ENCODE measurements at regions not wholly inside any gene's neighbourhood (a gene's known extent, or its start where the extent isn't known, plus 50 kb on each side); places are given as distances from the start of the nearest gene placed in this dataset.

DNA sequence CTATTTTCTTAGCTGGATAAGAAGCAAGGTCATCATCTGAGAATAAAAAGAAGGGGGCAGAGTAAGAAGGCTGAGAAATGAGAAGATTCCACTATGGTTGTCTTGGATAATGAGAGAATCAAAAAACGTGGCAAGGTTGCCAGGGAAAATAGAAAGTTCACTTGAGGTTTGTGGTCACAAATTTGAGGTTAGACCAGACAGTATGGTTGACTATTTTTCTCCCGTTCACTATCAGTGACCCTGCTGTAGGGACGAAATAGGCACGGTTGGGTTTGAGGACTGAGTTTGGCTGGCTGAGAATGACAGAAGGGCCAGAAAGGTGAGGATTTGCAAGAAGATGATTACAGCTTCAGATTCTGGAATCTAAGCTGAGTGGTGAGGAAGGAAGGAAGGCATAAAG lies 266.0 kb upstream of the ZNF462 start:
- no peak overlapping the region for H3K27ac ChIP-seq (ENCODE audit: insufficient read depth, low read length, poor library complexity, severe bottlenecking)
- no peak for ATAC-seq (ENCODE audit: low read depth in 2 of 2)
- no peaks in the 10 kb centered on the region for H3K36me3 ChIP-seq (ENCODE audit: control insufficient read depth, insufficient read depth, low read length)
- H3K27ac Mint-ChIP-seq: no peak overlapping the region
- no peaks in the 10 kb centered on the region for H3K36me3 Mint-ChIP-seq
- DNase-seq: no peak
- H3K9me3 ChIP-seq (ENCODE audit: control insufficient read depth in 2 of 2, low read length in 2 of 2): peaks cover 0 to 4% of the 10 kb centered on the region in 2 experiments
- H3K27me3 ChIP-seq (ENCODE audit: control insufficient read depth, insufficient read depth, low read length): no peaks in the 10 kb centered on the region
- H3K9me3 Mint-ChIP-seq: peaks cover 0 to 6% (median 0%) of the 10 kb centered on the region in 7 donors
- no peak overlapping the region for H3K4me3 Mint-ChIP-seq
- H3K4me3 ChIP-seq (ENCODE audit: low read depth, low read length): no peak overlapping the region
- no peaks in the 10 kb centered on the region for H3K27me3 Mint-ChIP-seq
- H3K4me1 Mint-ChIP-seq: no peaks in the 10 kb centered on the region
- no peaks in the 10 kb centered on the region for H3K4me1 ChIP-seq (ENCODE audit: control insufficient read depth, insufficient read depth, low read length, poor library complexity, severe bottlenecking)

DNA sequence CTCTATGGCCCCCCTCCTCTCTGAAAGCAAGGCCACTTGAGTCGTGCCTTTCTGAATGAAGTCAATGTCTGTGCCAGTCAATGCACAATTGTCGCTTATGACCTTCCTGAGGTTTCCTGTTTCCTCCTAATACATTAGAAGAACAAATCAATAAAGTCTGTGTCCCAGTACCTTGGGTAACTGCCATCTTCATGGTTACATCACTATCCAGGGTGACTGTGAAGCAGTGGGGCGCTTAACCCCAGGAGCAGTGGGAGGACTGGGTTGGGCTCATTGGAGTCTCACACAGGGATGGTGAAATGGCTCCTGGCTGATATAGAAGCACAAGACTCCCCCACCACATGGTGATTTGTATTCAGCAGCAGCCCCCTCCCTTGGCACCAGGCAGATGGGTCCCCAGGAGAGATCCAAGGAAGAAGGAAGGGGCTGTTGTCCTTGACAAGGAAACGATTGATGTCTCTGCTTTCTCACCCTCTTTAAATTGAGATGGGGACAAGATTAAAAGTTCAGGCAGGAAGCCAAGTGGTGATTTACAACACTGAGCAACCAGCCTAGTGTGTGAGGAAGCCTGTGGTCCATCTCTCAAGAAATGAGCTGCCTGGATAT lies 261.9 kb upstream of the ZNF462 start:
- no peaks in the 10 kb centered on the region for H3K27me3 Mint-ChIP-seq
- H3K36me3 Mint-ChIP-seq: no peaks in the 10 kb centered on the region
- no peaks in the 10 kb centered on the region for H3K4me1 ChIP-seq (ENCODE audit: control insufficient read depth, insufficient read depth, low read length, poor library complexity, severe bottlenecking)
- no peaks in the 10 kb centered on the region for H3K4me1 Mint-ChIP-seq
- H3K27ac Mint-ChIP-seq: no peak overlapping the region
- no peak overlapping the region for H3K4me3 ChIP-seq (ENCODE audit: low read depth, low read length)
- H3K4me3 Mint-ChIP-seq: no peak overlapping the region
- DNase-seq: no peak
- ATAC-seq (ENCODE audit: low read depth in 2 of 2): no peak
- H3K27ac ChIP-seq (ENCODE audit: insufficient read depth, low read length, poor library complexity, severe bottlenecking): no peak overlapping the region
- no peaks in the 10 kb centered on the region for H3K9me3 ChIP-seq (ENCODE audit: control insufficient read depth in 2 of 2, low read length in 2 of 2)
- H3K36me3 ChIP-seq (ENCODE audit: control insufficient read depth, insufficient read depth, low read length): no peaks in the 10 kb centered on the region
- H3K27me3 ChIP-seq (ENCODE audit: control insufficient read depth, insufficient read depth, low read length): no peaks in the 10 kb centered on the region
- peaks cover 0 to 13% (median 3%) of the 10 kb centered on the region in 7 donors for H3K9me3 Mint-ChIP-seq

DNA sequence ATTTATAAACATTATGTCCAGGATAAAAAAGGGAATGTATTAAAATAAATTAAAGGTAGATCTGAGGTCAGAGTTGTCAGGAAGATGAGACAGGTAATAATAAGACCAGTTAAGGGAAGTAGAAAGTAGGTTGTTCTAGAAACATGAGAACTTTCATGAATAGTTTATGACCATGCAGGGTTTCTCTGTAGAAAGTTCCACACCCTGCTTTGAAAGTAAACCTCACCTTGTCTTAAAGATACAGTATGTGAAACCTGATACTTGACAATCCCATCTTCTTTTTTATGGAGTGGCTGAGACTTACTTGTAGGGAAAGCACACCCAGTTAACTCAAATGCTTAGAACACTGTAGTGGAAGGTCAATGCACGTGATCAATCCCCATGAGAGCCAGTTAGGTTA lies 260.6 kb upstream of the ZNF462 start:
- Histone ChIP-seq H3K36me3 (ENCODE audit: control insufficient read depth, insufficient read depth, low read length) (no peaks in the 10 kb centered on the region), H3K27me3 (ENCODE audit: control insufficient read depth, insufficient read depth, low read length) (no peaks in the 10 kb centered on the region), H3K27ac (ENCODE audit: insufficient read depth, low read length, poor library complexity, severe bottlenecking) (no peak overlapping the region), H3K9me3 (ENCODE audit: control insufficient read depth in 2 of 2, low read length in 2 of 2) (no peaks in the 10 kb centered on the region), H3K4me3 (ENCODE audit: low read depth, low read length) (no peak overlapping the region), H3K4me1 (ENCODE audit: control insufficient read depth, insufficient read depth, low read length, poor library complexity, severe bottlenecking) (no peaks in the 10 kb centered on the region)
- H3K27me3 Mint-ChIP-seq: no peaks in the 10 kb centered on the region
- DNase-seq (no peak), ATAC-seq (ENCODE audit: low read depth in 2 of 2) (no peak)
- H3K4me3 Mint-ChIP-seq: no peak overlapping the region
- no peaks in the 10 kb centered on the region for H3K36me3 Mint-ChIP-seq
- H3K27ac Mint-ChIP-seq: no peak overlapping the region
- no peaks in the 10 kb centered on the region for H3K4me1 Mint-ChIP-seq
- peaks cover 0 to 13% (median 3%) of the 10 kb centered on the region in 7 donors for H3K9me3 Mint-ChIP-seq

DNA sequence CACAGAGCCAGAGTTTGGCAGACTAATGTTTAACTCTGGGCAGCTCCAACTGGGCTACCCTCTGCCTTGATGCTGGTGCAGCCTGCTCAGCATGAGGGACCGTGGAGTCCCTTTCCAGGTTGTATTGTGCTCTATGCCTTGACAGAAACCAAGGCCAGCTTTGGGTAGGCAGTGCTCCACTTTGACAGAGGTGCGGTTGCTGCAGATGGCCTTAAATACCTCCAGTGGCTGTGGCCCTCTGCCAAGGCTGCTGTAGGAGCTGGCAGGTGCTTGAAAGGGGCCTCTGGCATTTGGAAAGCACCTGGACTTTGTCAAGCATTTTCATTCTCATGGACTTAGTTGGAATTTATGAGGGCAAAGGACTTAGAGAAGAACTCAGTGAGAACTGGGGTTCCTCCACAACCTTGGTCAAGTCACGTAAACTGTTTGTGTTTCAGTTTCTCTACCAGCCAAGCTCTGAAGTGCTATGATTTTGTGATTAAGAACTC lies 249.7 kb upstream of the ZNF462 start:
- H3K27me3 ChIP-seq (ENCODE audit: control insufficient read depth, insufficient read depth, low read length): no peaks in the 10 kb centered on the region
- H3K27me3 Mint-ChIP-seq: no peaks in the 10 kb centered on the region
- no peaks in the 10 kb centered on the region for H3K9me3 ChIP-seq (ENCODE audit: control insufficient read depth in 2 of 2, low read length in 2 of 2)
- H3K4me1 ChIP-seq (ENCODE audit: control insufficient read depth, insufficient read depth, low read length, poor library complexity, severe bottlenecking): no peaks in the 10 kb centered on the region
- no peaks in the 10 kb centered on the region for H3K4me1 Mint-ChIP-seq
- H3K36me3 Mint-ChIP-seq: no peaks in the 10 kb centered on the region
- H3K36me3 ChIP-seq (ENCODE audit: control insufficient read depth, insufficient read depth, low read length): no peaks in the 10 kb centered on the region
- no peak overlapping the region for H3K27ac Mint-ChIP-seq
- DNase-seq: no peak
- no peak overlapping the region for H3K4me3 Mint-ChIP-seq
- H3K27ac ChIP-seq (ENCODE audit: insufficient read depth, low read length, poor library complexity, severe bottlenecking): no peak overlapping the region
- ATAC-seq (ENCODE audit: low read depth in 2 of 2): no peak
- H3K4me3 ChIP-seq (ENCODE audit: low read depth, low read length): no peak overlapping the region
- peaks cover 0 to 16% (median 2%) of the 10 kb centered on the region in 7 donors for H3K9me3 Mint-ChIP-seq

DNA sequence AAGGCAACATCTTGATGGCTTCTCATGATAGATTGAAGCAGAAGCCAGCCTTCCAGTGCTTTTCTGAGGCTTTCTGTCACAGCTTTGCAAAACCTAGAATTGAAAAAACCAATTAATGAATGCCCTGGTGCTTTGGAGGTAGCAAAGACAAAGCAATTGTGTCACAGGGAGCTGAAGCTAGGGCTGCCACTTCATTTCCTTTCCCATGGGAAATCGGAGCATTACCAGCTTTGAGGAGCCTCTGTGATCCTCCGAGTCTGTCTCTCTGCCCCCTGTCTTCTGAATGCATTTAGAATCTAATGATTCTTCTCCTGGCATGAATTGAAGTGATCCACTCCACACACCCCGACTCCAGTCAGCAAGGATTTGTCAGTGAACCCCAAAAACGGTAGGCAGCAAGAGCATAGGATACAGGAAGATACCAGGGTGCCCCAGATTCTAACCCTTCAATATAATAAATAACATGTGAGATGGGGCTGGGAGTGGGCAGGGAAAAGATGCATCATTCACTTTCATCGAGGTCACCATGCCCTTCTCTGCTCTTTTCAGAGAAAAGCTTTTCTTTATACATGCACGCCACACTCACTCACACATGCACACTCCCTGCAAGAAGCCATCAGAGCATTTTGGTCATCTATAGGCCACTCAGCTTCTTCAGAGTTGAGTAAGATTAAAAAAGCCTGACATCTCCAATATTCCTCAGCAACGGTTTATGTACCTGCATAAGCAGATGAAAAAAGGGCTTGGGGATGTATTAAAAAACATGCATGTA lies 247.7 kb upstream of the ZNF462 start:
- Histone ChIP-seq H3K27me3 (ENCODE audit: control insufficient read depth, insufficient read depth, low read length) (no peaks in the 10 kb centered on the region), H3K9me3 (ENCODE audit: control insufficient read depth in 2 of 2, low read length in 2 of 2) (peaks cover 0 to 5% of the 10 kb centered on the region in 2 experiments), H3K36me3 (ENCODE audit: control insufficient read depth, insufficient read depth, low read length) (no peaks in the 10 kb centered on the region), H3K4me3 (ENCODE audit: low read depth, low read length) (no peak overlapping the region), H3K4me1 (ENCODE audit: control insufficient read depth, insufficient read depth, low read length, poor library complexity, severe bottlenecking) (no peaks in the 10 kb centered on the region), H3K27ac (ENCODE audit: insufficient read depth, low read length, poor library complexity, severe bottlenecking) (no peak overlapping the region)
- H3K4me1 Mint-ChIP-seq: no peaks in the 10 kb centered on the region
- no peaks in the 10 kb centered on the region for H3K27me3 Mint-ChIP-seq
- no peaks in the 10 kb centered on the region for H3K36me3 Mint-ChIP-seq
- no peak overlapping the region for H3K27ac Mint-ChIP-seq
- DNase-seq (no peak), ATAC-seq (ENCODE audit: low read depth in 2 of 2) (no peak)
- H3K9me3 Mint-ChIP-seq: peaks cover 0 to 16% (median 2%) of the 10 kb centered on the region in 7 donors
- H3K4me3 Mint-ChIP-seq: no peak overlapping the region

DNA sequence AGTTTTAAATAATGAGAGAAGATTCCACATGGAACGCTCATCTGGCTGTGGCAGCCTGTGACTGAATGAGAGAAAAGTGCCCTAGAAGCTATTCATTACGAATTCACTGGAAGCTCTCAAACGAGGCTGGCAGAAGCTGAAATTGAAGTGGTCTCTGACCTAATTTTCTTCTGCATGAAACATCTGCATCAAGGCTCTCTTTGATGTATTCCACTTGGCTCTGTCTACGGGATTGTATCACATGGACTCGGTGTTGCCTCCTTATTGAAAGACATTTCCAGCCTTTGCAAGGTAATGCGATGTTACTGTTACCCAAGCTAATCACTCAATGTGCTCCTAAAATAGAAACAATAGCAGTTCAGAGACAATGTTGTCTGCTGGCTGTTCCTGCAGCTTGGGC lies 246.9 kb upstream of the ZNF462 start:
- Histone ChIP-seq H3K4me1 (ENCODE audit: control insufficient read depth, insufficient read depth, low read length, poor library complexity, severe bottlenecking) (no peaks in the 10 kb centered on the region), H3K36me3 (ENCODE audit: control insufficient read depth, insufficient read depth, low read length) (no peaks in the 10 kb centered on the region), H3K9me3 (ENCODE audit: control insufficient read depth in 2 of 2, low read length in 2 of 2) (peaks cover 0 to 5% of the 10 kb centered on the region in 2 experiments), H3K27ac (ENCODE audit: insufficient read depth, low read length, poor library complexity, severe bottlenecking) (no peak overlapping the region), H3K4me3 (ENCODE audit: low read depth, low read length) (no peak overlapping the region), H3K27me3 (ENCODE audit: control insufficient read depth, insufficient read depth, low read length) (no peaks in the 10 kb centered on the region)
- no peak for DNase-seq
- peaks cover 0 to 15% (median 3%) of the 10 kb centered on the region in 7 donors for H3K9me3 Mint-ChIP-seq
- H3K4me3 Mint-ChIP-seq: no peak overlapping the region
- H3K4me1 Mint-ChIP-seq: no peaks in the 10 kb centered on the region
- H3K36me3 Mint-ChIP-seq: no peaks in the 10 kb centered on the region
- no peak overlapping the region for H3K27ac Mint-ChIP-seq
- no peak for ATAC-seq (ENCODE audit: low read depth in 2 of 2)
- no peaks in the 10 kb centered on the region for H3K27me3 Mint-ChIP-seq

DNA sequence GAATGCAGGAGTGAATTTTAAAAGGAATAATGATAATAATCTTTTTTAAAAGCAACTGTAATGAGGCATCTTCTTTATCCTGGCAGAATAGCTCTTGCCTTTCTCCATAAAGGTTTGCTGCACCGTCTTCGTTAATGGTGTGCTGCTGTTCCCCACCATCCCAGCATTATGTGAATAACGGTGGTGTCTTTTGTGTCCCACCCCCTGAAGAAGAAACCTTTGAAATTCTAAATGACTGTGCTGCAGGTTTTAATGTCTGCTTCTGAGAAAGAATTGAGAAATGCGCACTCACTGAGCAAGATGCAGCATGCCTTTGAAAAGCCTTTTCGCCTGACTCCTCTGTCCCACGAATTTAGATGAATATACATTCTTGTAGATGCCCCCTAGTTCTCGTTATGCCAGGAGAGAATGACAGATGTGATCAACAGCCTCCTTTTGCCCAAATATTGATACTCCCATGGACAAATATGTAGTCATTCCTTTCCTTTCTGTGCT lies 246.1 kb upstream of the ZNF462 start:
- no peak for DNase-seq
- Mint-ChIP-seq H3K27me3 (no peaks in the 10 kb centered on the region), H3K4me1 (no peaks in the 10 kb centered on the region), H3K36me3 (no peaks in the 10 kb centered on the region), H3K27ac (no peak overlapping the region), H3K9me3 (peaks cover 0 to 11% (median 4%) of the 10 kb centered on the region in 7 donors), H3K4me3 (no peak overlapping the region)
- Histone ChIP-seq H3K27ac (ENCODE audit: insufficient read depth, low read length, poor library complexity, severe bottlenecking) (no peak overlapping the region), H3K4me1 (ENCODE audit: control insufficient read depth, insufficient read depth, low read length, poor library complexity, severe bottlenecking) (no peaks in the 10 kb centered on the region), H3K36me3 (ENCODE audit: control insufficient read depth, insufficient read depth, low read length) (no peaks in the 10 kb centered on the region), H3K27me3 (ENCODE audit: control insufficient read depth, insufficient read depth, low read length) (no peaks in the 10 kb centered on the region), H3K4me3 (ENCODE audit: low read depth, low read length) (no peak overlapping the region), H3K9me3 (ENCODE audit: control insufficient read depth in 2 of 2, low read length in 2 of 2) (peaks cover 0 to 5% of the 10 kb centered on the region in 2 experiments)
- ATAC-seq (ENCODE audit: low read depth in 2 of 2): no peak
